ENCODE measurements at regions not wholly inside any gene's neighbourhood (a gene's known extent, or its start where the extent isn't known, plus 50 kb on each side); places are given as distances from the start of the nearest gene placed in this dataset.

GRCh38 chr2:216786676-216787075, 73.2 kb downstream of the TNP1 start:
- intact Hi-C loops (cut with DNase I; ENCODE audit: low total_unique reads), result no loop called here
- no peak overlapping the region for H3K27ac ChIP-seq
- TF ChIP-seq POLR2A (IDR thresholded peaks at IDR 0.05) (no peak), POLR2AphosphoS5 (IDR thresholded peaks at IDR 0.05) (no peak), CTCF (IDR thresholded peaks at IDR 0.05) (no peak)
- H3K27me3 ChIP-seq, result no peaks in the 10 kb centered on the region
- peaks cover 0 to 4% of the 10 kb centered on the region in 2 donors for H3K4me1 ChIP-seq
- H3K4me3 ChIP-seq, result no peak overlapping the region
- H3K36me3 ChIP-seq, result no peaks in the 10 kb centered on the region
- no peak for DNase-seq (ENCODE audit: low spot score in 2 of 2)
- no peaks in the 10 kb centered on the region for H3K9me3 ChIP-seq

- H3K36me3 ChIP-seq, result no peaks in the 10 kb centered on the region
- no peak overlapping the region for H3K4me3 ChIP-seq
- DNase-seq (ENCODE audit: low spot score in 2 of 2), result no peak
- intact Hi-C loops (cut with DNase I; ENCODE audit: low total_unique reads), result no loop called here
- no peaks in the 10 kb centered on the region for H3K27me3 ChIP-seq
- no peak overlapping the region for H3K27ac ChIP-seq
- no peaks in the 10 kb centered on the region for H3K9me3 ChIP-seq
- no peaks in the 10 kb centered on the region for H3K4me1 ChIP-seq
- TF ChIP-seq CTCF (IDR thresholded peaks at IDR 0.05) (no peak), POLR2A (IDR thresholded peaks at IDR 0.05) (no peak)
Observed at GRCh38 chr2:216784456-216784855, 75.4 kb downstream of the TNP1 start.

- TF ChIP-seq POLR2A (IDR thresholded peaks at IDR 0.05) (no peak), CTCF (IDR thresholded peaks at IDR 0.05) (no peak), POLR2AphosphoS5 (IDR thresholded peaks at IDR 0.05) (no peak)
- Histone ChIP-seq H3K27ac (no peak overlapping the region), H3K9me3 (no peaks in the 10 kb centered on the region), H3K27me3 (no peaks in the 10 kb centered on the region), H3K36me3 (no peaks in the 10 kb centered on the region), H3K4me1 (no peaks in the 10 kb centered on the region), H3K4me3 (no peak overlapping the region)
- intact Hi-C loops (cut with DNase I; ENCODE audit: low total_unique reads), result no loop called here
- DNase-seq (ENCODE audit: low spot score in 2 of 2), result no peak
Observed at GRCh38 chr2:216781709-216782108, 78.2 kb downstream of the TNP1 start.

- Histone ChIP-seq H3K36me3 (no peaks in the 10 kb centered on the region), H3K4me3 (no peak overlapping the region), H3K4me1 (no peaks in the 10 kb centered on the region), H3K9me3 (no peaks in the 10 kb centered on the region), H3K27me3 (no peaks in the 10 kb centered on the region), H3K27ac (no peak overlapping the region)
- DNase-seq (ENCODE audit: low spot score in 2 of 2), result no peak
- intact Hi-C loops (cut with DNase I; ENCODE audit: low total_unique reads), result no loop called here
- no peak for TF ChIP-seq CTCF (IDR thresholded peaks at IDR 0.05)
- no peak for TF ChIP-seq POLR2AphosphoS5 (IDR thresholded peaks at IDR 0.05)
- TF ChIP-seq POLR2A (IDR thresholded peaks at IDR 0.05), result no peak
Observed at GRCh38 chr2:216780843-216781242, 79.0 kb downstream of the TNP1 start.

- Histone ChIP-seq H3K4me3 (no peak overlapping the region), H3K4me1 (no peaks in the 10 kb centered on the region), H3K36me3 (no peaks in the 10 kb centered on the region), H3K9me3 (no peaks in the 10 kb centered on the region), H3K27ac (no peak overlapping the region), H3K27me3 (no peaks in the 10 kb centered on the region)
- DNase-seq (ENCODE audit: low spot score in 2 of 2), result no peak
- intact Hi-C loops (cut with DNase I; ENCODE audit: low total_unique reads), result no loop called here
- no peak for TF ChIP-seq POLR2A (IDR thresholded peaks at IDR 0.05)
- TF ChIP-seq CTCF (IDR thresholded peaks at IDR 0.05), result peak; percentile 18 to 55 (median 33)
Observed at GRCh38 chr2:216777637-216778273, 82.1 kb downstream of the TNP1 start.

Measured in breast epithelium (tissue), 4 donors.